NOMO-1 treated with dmso at 0.1 percent for 144 hours (cell line): ENCODE measurements at regions not wholly inside any gene's neighbourhood (a gene's known extent, or its start where the extent isn't known, plus 50 kb on each side); places are given as distances from the start of the nearest gene placed in this dataset.

Experiments used
- DNase-seq: peaks from one replicate; lab custom pipeline; 2025; ENCODE audit not compliant: unreplicated experiment; lab: John Stamatoyannopoulos, UW

DNA sequence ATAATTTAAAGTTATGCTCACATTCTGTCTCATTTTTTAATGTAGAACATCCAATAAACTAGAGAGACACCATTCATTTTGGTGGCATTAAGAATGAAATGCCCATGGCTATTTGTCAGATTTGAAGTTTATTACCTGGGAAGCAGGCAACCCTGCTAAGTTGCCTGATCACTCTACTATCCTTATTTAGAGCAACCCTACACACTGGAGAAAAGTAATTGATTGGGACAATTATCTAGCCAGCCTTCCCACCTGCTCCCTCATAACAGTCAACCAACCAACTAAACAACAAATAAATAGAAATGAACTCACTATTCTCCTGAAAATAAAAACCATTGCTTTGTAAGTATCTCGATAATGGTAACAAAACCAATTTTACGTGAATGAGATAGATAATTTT is 1129.0 kb upstream of the TENM4 start:
- DNase-seq: no peak

DNA sequence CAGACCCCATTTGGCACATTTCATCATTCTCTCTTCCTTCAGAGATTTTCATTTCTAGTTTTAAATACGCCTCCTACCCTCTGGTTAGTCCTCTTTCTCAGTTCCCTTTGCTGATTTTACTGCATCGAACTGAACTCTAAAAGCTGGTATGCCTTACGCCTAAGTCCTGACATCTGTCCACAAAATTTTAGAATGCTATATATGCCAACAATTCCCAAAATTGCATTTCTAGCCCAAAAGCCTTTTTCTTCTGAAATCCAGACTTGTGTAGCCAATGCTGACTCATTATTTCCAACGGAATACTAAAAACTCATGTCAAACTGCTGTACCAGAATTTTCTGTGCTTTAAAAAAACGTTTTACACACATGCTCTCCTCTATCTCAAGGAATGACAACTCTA is 1124.4 kb upstream of the TENM4 start:
- no peak for DNase-seq

DNA sequence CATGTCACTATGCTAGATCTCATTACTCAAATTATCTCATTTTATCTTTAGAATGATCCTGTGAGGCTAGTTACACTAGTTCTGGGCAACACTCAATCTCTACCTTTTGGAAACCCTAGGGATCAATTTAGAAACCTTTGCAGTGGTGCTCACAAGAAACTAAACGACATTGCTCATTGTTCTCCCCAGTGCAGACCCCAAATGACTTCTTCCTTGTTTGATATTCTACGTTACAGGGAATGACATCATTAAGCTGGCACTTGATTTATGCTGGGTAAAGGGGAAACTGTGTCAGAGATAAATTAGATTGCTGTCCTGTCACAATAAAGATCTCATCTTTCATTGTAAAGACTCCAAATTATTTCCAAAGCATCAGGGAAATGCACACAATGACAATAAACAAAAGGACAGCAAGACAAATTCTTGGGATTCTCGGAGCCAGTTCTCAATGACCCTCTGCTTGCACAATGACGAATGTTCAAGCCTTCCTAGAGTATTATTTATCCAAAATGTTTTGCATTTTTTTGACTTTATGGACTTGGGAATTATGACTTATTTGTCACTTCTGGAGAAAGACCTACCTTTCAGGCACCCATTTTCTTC is 1121.8 kb upstream of the TENM4 start:
- DNase-seq: no peak

DNA sequence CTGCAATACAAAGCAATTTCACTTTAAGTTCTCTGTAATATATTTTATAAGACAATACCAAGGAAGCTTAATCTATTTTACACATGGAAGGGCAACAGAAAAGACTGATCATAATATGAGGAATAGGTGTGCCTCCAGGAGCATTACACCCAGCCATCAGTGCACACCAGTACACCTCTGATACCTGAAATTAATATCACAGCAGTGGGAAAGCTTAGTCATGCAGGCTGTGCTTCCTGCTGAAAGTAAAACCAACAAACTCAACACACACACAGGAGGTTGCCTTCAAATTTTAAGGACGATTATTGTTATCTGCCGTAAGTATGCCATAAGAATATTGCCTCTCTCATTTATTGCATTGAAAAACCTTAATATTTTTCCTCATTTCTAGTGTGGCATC is 1119.1 kb upstream of the TENM4 start:
- DNase-seq: no peak

DNA sequence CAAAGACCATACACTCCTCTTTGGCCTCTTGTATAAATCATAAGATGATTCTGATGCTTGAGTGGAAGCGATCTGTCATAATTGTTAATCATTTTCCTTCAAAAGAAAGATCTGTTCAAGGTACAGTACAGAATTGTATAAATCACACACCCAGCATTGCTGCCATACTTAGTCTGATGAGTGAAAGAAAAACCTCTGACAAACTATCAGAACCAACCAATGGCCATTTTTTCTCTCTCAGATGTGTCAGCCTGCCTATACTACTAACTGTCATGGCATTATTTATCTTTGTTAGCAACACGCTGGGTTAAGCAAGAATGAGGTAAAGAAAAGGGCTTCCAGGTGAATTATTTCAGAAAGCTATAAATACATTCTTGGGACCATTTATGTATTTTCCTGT is 1112.7 kb upstream of the TENM4 start:
- no peak for DNase-seq

DNA sequence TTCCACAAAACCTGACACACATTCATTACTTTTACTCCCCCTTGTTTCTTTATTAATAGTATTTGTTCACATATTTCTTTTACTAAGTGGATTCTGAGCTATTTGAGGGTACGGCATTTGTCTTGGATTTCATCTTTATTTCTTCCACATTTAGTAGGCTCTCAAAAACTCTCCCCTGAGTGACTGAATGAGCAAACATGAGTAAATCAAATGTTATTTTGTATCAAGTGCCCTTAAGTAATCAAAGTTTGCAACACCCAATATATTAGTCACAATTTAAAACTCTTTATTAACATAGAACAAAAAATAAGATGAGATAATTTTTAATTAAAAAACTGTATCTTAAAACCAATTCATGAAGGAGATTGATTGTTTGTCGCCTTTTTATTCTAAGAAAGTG is 1101.9 kb upstream of the TENM4 start:
- no peak for DNase-seq

DNA sequence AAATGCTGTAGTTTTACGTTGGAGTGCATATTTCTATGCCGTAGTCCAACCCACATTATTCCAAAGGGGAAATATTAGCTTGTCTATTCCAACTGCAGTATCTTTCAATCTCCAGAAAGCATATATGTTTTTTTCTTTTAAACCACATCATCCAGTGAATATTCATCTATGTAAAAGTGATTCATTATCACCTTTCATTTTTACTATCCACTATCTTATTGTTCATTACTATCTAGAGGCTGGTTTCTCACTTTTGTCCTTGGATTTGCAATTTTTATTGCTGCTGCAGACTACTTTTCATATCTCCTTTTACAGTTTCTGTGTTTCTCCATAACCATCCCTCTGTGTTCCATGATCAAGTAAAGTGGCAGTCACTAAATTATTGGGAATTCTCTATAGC is 1097.2 kb upstream of the TENM4 start:
- no peak for DNase-seq

DNA sequence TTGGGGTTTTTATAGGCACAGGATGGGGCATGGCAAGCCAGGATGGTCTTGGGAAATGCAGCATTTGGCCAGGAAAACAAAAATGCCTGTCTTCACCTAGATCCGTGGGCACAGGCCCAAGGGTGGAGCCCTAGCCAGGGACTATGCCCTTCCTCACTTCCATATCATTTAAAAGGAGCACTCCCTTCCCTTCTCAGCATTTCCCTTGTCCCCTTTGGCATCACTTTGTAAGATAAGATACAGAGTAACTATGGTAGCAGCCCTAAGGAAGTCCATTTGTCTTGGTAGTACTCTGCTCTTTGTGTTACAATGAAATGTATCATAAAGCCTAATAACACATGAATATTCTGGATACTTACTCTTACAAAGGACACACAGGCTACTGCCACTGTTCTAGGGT is 1092.6 kb upstream of the TENM4 start:
- DNase-seq: no peak

DNA sequence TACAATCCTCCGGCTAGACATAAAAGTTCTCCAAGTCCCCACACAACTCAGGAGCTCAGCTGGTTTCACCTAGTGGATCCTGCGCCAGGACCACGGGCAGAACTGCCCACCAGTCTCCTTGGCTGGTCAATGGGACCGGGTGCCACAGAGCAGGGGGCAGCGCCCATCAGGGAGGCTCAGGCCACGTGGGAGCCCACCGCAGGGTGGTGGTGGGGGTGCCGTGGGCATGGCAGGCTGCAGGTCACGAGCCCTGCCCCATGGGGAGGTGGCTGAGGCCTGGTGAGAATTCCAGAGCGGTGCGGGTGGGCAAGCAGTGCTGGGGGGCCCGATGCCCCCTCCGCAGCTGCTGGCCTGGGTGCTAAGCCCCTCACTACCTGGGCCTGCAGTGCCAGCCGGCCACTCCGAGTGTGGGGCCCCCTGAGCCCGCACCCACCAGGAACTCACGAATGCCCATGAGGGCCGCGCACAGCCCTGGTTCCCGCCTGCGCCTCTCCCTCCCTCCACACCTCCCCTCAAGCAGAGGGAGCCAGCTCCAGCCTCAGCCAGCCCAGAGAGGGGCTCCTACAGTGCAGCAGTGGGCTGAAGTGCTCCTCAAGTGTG is 1091.9 kb upstream of the TENM4 start:
- no peak for DNase-seq

DNA sequence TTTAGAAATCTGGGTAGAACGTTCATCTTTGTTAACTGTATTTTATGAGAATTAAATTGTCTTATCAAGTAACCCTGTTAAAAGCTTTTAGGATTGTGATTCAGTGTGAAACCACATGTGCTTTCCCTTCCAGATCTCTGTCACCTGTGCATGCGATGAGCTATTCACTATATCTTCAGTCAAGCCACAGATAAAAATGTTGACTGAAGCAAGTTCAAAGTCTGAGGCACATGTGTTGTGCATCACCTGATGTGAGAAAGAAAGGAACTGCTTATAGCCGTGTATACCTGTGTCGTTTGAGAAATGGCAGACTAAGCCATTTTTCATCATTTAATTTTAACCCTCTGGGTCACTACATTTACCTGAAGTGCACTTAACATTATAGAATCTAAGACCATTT is 1088.9 kb upstream of the TENM4 start:
- DNase-seq: no peak

DNA sequence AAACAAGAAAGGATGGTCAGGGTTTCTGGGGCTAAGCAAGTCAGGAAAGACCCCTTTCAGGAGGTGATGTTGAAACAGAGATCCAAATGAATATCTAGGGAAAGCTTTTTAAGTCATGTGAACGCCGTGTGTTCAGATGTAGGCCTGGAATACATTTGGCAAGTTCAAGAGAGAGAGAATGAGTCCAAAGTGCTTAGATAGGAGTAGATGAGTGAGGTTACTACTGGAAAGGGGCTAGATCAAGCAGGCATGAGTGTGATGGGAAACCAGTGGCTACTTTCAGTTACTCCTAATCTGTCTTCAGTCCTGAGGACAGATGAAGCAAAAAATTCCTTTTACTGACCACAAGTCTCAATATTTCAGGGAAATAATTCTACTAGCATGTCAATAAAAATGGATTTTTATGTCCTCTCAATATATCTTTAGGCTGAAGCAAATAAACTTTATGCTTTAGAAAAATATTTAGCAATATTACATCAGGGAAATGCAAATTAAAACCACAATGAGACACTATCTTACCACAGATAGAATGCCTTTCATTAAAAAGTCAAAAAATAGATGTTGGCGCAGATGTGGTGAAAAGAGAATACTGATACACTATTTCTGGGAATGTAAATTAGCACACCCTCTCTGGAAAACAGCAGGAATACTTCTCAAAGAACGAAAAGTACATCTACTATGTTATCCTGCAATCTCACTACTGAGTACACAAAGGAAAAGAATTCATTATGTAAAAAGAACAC is 1085.0 kb upstream of the TENM4 start:
- no peak for DNase-seq

DNA sequence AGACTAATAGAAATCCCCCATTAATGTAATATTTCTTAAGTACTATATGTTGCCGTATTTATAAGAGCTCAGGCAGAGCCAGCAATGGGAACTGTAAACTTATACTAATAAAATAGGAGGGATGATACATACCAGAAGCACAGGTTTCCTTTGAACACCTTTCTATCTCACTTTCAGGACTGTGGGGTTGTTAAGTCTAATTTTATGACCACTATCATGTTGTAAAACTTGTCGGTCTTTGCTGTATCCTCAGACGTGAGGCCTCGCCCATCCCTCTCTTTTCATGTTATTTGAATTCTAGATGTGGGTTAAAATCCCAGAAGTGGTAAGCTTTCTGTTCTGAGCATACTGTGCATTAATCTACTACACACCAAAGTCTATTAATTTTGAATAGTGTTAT is 1083.5 kb upstream of the TENM4 start:
- DNase-seq: no peak

DNA sequence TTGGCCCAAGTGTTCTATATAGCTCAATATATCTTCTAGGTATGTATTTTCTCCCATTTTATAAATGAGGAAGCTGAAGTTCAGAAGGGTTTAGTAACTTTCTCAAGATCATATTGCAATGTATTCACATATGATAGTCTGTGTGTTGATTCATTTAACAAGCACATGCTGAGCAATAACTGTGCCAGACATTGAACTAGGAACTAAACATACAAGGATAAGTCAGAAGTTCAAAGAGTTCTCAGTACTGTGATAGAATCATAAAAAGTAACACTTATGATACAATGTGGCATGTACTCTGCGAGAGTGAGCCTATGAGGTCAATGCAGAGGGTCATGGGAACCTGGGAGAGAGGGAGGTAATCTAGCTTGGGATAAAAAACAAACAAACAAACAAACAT is 1082.2 kb upstream of the TENM4 start:
- DNase-seq: no peak

DNA sequence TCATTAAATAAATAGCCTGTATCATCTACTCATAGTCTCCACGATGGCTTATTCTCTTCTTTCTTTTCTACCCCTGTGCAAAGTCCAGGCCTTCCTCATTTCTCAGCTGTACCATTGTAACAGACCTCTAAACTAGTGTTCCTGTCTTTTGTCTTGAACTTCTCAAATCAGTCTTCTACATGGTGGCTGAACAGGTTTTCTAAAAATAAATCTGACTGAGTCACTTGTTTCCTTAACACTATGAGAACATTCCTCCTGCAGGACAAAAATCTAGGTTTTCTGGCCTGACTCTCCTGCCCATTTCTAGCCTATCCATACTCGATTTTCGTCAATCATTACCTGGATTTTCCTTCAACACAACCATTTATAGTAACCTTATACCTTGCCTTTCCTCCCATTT is 1080.8 kb upstream of the TENM4 start:
- DNase-seq: no peak

DNA sequence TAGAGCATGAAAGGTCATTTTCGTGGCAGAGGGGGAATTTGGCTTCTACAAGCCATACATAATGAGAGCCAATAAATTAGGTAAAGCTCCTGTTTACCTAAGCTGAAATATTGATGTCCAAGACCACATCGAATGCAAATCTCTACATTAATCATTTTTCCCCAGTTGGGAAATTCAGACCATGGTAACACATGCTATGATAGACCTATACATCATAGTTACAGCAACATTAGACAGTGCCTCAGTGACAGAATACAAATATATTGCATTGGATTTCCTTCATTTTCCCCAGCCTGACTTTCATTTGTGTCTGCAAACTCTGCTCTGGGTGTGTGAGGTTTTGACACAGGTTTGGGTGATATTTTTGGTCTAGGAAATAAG is 1079.7 kb upstream of the TENM4 start:
- DNase-seq: no peak

DNA sequence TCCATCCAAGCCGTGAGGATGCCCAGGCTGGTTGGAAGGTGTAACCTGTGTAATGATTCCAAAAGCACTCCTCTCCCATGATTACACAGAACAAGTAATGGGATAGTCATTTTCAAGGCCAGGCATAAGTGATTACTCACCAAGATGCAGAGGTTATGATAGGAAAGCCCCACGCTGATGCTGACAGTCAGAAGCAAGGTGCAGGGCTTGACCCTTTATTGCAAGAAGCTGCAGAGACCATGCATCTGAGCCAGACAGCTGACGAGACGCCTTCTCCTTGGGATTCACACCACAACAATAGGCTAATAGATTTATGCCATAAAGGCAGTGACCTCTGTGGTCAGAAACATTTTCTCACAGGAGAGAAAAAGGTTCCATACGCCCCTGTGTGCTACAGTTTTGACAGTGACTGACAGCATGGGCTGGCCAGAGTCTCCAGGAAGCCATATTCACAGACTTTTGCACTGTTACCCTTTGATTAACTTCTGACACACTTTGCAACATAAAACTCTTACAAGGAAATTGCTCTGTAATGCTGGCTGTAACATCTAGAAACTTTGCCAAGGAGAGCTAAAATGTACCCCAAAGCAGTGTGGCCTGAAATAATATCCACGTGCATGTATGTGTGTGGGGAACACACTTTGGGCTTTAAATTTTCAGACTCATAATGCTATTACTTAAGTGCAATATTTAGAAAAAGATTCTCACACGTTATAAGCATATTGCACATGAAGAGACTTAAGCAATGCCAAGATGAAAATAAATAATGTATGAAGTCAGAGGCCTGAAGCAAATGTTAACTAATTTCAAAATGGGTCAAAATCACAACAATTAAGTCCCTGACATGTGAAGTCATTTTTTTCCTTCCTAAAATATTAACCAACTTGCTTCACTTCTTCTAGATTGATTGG is 1079.0 kb upstream of the TENM4 start:
- no peak for DNase-seq

DNA sequence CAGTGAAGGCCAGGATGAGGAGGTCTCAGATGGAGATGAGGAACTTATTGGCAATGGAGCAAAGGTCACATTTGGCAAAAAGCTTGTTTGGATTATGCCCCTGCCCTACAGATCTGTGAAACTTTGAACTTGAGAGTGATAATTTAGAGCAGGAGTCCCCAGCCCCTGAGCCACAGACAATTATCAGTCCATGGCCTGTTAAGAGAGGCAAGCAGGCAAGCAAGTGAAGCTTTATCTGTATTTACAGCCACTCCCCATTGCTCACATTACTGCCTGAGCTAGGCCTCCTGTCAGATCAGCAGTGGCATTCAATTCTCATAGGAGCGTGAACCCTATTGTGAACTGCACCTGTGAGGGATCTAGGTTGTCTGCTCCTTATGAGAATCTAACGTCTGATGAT is 1076.9 kb upstream of the TENM4 start:
- DNase-seq: no peak

DNA sequence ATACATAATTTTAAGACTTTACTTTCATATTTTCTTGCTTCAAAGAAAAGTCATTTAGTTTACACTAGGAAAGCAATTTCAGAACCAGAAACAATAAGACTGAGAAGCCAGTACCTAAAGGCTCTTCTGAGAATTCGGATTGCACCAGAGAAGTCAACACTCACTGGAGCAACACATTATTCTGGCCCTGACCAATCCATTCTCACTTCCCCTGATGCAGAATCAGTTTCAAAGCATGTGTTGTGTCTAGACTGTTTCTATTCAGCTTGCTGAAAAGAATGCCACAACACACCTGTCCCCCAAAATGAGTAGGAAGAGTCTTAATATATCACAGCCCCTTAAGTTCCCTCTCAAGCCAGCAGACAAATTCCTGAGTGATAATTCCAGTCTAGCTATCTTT is 1074.3 kb upstream of the TENM4 start:
- DNase-seq: no peak

DNA sequence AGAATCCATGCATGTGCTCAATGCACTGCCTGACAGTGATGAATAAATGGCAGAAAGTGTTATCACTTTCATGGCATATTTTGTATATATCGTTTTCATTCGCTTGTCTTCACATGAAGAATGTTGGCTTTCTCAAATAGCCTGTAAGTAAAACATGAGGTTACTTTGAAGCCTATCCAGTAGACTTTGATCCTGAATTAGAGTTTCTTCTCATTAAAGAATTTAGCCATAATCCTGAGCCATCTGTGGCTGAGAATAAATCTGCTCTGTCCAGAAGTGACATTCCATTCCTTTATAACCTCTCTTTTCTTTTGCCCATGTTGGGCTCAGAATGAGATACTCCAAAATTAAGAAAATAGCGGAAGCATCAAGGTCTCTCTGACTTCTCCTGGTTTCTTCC is 1071.7 kb upstream of the TENM4 start:
- no peak for DNase-seq

DNA sequence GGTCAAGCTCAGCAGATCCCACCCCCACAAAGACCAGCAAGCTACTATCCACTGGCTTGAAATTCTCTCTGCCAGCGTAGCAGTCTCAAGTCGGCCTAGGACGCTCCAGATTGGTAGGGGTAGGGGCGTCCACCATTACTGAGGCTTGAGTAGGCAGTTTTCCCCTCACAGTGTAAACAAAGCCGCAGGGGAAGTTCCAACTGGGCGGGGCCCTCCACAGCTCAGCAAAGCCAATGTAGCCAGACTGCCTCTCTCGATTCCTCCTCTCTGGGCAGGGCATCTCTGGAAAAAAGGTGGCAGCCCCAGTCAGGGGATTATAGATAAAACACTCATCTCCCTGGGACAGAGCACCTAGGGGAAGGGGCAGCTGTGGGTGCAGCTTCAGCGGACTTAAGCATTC is 1064.9 kb upstream of the TENM4 start:
- DNase-seq: no peak

DNA sequence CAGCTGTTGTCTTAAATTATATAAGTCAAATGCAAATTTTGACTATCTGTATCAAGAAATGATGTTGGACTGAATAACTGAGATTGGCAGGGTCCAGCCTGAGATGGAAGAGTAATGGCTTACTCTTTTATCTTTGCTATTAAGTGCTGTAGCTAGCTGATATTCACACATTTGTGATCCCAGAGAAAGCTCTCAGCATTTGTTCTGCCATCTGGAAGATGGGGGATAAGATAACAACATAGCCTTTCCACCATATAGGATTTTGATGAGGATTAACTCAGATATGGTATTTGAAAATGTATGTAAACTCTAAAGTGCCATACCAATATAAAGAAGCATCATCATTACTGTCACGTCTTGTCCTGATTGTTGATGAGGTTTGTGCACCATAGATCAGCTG is 1063.2 kb upstream of the TENM4 start:
- DNase-seq: no peak

DNA sequence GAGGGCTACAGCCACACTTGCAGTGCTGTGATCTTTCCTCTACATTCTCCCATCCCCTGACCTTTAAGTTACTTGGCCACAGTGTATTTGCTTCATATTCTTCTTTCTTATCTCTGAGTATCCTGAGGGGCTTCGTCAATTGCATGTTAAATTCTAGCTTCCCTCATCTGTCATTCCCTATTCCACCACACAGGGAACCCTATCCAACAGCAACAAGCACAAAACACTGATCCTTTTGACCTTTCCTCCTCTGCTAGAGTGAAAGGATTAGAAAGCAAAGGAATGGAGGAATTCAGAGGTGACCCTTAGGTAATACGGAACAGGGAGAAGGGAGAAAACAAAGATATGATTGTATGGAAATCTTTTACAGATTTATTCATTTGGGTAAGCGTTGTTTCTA is 1061.7 kb upstream of the TENM4 start:
- no peak for DNase-seq
